NCI-H1105 (cell line): ENCODE measurements at regions not wholly inside any gene's neighbourhood (a gene's known extent, or its start where the extent isn't known, plus 50 kb on each side); places are given as distances from the start of the nearest gene placed in this dataset.

Experiments used
- DNase-seq: peaks from one replicate; lab custom pipeline; 2025; lab: John Stamatoyannopoulos, UW

DNA sequence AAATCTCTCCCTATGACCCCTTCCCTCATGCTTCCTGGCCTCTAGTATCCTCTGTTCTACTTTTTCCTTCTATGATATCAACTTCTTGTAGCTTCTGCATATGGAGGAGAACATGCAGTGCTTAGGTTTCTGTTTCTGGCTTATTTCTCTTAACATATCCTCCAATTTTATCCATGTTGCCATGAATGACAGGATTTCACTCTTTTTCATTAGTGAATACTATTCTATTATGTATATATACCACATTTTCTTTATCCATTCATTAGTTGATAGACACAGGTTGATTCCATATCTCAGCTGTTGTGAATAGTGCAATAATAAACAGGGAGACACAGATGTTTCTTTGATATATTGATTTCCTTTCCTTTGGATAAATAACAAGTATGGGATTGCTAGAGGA is 123.3 kb upstream of the SESN3 start:
- DNase-seq, result no peak

DNA sequence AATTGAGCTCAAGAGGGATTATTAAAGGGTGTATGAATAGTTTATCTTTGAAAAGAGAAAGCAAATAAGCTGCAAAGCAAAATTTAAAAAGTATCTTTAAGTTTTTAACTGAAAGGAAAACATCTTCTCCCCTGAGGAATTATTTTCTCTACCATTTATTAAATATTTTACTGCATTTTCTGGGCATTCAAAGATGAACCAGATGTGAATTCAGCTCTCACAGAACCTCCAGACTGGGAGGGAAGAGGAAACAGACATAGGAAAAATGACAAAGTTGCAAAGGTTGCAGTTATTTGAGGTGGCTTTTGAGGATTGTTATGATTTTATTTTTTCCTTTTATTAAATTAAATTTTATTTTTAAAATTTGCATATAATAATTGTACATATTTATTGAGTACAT is 122.7 kb upstream of the SESN3 start:
- no peak for DNase-seq

DNA sequence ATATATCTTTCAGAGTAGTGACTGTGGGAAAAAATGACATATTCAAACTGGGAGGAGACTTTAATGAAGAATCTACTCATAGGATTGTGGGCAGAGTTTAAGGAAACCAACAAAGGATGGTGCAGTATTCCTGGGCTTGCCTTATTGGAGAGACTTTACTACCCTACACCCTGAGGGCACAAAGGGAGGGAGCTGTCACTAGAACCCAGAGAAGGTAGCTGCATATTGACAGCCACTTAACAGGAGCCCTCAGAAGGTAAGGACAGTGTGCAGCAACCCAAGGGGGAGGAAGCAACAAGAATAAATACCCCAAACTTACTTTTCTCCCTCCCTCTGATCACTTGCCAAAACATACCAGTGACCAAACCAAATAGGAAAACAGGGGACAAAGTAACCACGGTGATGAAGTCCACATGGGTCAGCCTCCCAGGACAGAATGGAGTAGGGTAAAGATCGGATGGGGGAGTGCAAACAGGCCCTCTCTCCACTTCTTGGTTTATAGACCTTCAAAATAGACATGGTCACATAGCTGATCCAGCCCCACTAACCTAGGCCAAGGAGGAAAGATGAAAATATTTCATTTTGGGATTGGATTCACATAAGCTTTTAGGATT is 121.8 kb upstream of the SESN3 start:
- DNase-seq, result no peak

DNA sequence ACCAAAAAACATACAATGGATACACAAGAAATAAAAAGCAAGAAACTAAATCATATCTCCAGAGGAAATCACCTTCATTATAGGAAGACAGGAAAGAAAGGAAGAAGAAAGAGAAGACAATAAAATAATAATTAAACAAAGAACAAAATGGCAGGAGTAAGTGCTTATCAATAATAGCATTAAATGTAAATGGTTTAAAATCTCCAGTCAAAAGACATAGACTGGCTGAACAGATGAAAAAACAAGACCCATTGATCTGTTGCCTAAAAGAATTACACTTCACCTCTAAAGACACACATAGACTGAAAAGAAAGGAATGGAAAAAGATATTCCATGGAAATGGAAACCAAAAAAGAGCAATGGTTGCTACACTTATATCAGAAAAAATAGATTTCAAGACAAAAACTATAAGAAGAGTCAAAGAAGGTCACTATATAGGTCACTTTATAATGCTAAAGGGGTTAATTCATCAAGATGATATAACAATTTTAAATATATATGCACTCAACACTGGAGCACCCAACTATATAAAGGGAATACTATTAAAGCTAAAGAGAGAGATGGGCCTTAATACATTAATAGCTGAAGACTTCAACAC is 118.4 kb upstream of the SESN3 start:
- DNase-seq, result no peak

DNA sequence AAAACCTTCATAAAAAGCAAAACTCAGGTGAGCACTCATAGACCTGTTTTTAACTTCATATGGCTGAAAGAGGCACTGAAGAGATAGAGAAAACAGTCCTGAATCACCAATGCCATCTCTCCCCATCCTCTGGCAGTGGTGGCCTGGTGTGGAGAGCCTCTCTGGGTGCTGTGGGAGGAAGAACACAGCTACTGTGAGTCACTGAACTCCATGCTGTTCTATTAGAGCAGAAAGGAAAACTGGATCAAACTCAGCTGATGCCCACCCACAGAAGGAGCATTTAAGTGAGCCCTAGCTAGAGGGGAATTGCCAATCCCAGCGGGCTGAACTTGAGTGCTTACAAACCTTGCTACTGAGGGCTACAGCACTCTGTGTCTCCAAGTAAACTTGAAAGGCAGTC is 115.3 kb upstream of the SESN3 start:
- no peak for DNase-seq

DNA sequence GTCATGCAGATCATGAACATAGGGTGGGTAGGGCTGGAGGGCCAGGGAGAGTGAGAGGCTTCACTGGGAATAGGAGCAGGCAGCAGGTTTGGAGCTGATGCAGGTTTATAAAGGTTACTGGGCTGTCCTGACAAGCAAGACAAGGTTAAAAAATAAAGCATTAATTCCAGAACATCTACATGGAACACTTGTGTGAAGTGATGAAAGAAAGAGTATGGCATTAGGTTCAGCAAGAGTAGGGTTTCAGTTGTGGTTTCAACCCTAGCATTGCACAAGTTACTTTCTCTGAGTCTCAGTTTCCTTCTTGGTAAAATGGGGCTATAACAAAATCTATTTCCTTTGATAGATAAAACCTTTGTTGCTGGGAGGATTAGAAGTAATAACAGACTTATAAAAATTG is 114.6 kb upstream of the SESN3 start:
- no peak for DNase-seq

DNA sequence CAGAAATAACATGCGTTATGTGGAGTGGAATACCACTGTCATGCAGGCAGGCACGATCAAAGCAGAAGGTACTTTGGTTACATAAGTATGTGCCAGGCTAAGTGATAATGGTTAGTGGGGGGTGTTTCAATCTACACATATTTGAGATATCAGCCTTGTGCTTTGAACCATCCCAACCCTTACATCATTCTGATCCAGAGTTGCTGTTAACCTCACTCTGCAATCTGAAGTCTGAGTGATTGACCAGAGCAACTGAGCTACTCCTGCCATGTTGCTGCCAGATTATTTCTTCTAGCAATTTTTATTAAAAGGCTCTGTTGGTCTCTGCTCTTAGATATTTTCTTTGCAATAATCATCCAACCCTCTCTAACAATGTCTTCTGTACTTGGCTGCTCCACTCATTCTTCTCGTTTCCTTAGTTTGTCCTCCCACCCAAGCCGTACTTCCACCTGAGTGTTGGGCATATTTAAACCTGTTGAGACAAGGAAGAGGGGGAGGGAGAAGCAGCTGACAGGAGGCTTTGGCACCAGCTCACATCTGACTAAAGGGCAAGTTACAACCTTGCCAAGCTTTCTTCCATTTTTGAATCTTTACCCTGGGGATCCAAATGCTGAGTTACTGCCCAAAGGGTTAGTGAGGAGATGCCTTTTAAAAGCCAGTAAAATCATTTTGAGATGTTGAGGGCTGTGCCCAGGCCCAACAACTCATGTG is 114.1 kb upstream of the SESN3 start:
- DNase-seq, result peak; percentile 13

DNA sequence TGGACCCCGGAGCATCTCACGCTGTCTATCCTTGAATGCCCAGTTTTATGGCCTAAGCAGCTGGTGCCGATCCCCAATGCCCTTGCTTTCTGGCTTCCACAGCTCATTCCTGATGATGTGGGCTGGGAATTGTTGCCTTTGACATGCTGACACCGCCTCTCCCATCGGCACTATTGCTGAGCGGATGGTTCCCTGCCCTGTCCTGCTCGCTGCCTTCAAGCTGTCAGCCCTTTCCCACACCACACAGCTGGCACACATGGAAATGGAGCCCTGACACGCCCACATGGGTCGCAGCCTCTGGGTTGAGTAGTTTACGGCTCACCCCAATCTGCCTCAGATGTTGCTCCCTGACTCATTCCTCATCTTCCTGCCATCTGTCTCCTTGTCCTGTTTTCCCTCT is 110.2 kb upstream of the SESN3 start:
- no peak for DNase-seq

DNA sequence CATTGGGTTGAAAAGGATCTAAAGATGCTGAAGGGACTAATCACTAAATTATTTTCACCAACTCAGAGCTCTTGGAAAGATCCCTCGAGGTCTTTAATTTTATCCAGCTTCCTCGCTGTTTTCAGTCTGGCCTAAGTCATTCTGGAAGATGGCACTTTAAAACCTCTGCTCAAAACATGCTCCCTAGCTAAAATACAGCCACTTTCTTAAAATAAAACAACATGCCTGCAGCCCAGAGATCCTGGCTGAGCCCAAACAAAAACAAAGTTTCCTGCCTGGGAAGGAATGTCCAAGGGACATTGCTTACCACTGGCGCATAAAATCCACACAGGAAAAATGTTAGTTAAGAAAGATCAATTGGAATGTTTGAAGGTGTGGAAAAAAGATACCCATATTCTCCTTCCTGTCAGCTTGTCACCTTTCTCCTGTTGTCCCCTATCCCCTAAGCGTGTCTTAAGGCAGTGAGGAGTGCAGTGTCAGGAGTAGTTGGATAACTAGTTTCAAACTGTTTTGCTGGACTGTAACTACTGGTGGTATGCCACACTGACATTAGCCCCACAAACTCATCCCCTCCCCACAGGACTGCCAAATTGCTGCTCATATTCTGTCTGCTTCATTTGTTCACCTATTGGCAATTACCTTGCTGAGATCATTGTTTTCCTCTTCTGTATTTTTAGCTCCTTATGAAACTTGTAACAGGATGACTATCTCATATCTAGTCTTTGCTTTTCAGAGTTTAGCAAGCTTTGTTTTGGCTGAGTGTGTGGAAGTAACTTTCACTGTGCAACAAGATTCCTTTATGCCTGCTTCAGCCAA is 108.3 kb upstream of the SESN3 start:
- DNase-seq, result no peak

DNA sequence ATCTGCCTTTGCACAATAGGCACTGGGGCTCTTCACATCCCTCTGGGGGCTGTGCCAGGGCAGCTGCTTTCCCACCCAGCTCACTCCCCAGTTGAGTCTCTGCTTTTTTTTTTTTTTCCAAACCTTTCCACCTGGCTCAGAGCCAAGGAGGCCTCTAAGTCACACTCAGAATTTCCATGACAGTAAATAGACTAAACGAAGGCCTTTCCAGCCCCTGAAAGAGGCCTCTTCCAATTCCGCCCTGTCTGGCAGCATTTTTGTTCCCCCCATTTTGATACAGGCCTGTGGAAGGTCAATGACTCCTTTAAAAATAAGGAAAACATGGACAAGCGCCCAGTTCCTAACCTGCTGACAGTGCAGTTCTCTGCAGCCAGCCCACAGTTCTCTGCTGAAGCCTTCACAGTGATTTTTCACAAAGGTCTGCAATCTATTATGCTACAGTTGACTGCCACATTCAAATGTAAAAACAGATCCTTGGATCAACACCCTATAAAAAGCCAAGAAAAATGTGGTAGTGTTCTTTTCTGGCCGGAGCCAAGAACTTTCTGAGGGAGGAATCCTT is 107.5 kb upstream of the SESN3 start:
- peak; percentile 96 for DNase-seq

DNA sequence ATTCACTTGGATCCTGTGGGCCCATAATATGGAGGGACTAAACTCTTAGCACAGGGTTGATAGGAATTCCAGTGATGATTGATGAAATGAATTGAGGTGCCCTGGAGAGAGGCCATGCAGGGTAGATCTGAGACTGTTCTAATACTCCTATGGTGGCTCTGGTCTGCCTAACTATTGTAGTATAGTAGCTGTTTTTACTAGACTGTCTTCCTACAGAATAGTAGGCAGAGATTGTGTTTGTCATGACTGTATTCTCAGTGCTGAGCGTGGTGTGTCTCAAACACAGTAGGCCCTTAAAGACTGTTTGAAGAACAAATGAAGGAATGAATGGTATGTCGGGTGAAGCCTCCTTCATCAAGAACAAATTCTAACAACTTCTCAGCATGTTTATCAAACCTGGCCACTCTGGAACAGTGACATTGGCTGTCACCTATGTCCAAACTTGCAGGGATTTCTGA is 107.0 kb upstream of the SESN3 start:
- no peak for DNase-seq

DNA sequence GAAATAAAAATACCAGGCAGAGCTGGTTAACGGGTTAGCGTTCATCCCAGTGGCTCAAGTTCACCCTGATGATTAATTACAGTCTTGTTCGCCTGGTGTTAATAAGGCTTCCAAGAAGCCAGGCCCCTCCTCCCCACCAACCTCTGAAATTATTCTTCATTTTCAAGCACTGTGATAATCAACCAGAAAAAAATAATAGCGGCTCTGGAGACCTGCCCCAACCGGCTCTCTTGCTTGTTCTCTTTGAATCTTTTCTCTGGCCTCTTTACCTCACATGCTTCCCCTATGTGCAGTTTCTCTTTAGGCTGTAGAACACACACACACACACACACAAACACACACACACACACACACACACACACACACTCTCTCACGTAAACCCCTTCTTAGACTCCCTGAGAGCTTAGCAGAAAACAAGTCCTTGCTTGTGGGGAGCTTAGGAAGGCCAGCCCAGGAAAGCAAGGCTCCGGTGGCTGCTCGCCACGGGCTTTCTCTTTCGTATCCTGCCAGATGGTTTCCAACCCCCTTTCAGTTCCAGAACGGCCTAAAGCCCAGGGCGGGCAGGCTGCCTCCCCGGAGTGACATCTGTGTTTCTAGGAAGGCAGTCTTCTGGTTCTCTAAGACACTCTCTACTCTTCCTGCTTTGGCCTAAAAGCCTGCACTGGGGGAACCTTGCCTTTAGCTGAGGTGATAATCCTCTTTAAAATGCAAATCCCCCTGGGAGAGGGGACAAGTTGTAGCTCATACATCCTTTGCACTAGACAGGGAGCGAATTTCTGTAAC is 106.4 kb upstream of the SESN3 start:
- peak; percentile 77 for DNase-seq

DNA sequence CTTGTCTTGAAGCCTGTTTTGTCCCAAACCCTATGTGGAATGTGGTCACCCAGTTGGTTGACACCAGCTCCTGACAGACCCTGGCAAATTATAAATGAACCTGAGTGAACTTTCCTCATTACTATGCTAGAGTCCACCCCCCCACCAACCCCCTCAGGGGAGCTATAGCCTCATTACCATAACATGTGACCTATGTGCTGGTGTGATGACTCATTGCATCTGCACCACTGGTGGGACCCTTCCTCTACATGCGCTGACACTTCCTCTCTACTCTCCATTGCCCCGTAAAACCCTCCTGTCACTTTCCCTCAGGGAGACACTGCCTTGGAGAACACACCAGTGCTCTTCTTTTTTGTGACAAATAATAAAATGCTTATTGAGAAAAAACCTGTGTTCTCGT is 105.0 kb upstream of the SESN3 start:
- no peak for DNase-seq

DNA sequence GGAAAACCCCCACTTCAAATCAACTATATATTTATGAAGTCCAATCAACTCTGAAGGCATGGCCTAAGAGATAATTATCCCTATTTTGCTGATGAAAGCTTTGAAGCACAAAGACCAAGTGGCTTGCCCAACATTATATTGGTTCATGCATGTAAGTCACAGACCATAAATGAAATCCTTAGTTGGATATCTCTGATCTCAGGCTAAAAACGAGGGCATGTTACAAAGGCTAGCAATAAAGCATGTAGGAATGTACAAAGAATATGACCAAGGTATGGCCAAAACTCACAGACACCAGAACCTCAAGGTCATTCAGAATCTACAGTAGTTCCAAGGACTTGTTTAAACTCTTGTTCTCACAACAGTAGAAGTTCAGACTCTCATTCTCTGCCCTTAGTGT is 100.2 kb upstream of the SESN3 start:
- no peak for DNase-seq

DNA sequence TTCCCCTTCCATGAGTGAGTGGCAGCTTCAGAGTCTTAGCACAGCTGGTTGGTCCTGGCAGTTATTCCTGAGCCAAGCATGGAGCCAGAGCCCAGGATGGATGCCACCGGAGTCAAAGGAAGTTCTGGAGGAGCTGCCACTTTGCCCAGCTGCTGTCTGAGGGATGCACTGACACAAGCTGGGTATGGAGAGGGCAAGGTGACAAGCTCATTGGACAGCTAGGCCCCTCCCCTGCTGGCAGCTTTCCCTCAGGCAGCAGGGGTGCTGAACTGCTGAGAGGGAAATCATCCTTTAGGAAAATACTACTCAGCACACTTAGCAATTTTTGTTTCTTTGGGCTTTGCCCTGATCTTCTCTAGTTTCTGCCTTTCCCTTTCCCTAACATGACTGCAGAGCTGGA is 99.3 kb upstream of the SESN3 start:
- DNase-seq, result peak; percentile 19

DNA sequence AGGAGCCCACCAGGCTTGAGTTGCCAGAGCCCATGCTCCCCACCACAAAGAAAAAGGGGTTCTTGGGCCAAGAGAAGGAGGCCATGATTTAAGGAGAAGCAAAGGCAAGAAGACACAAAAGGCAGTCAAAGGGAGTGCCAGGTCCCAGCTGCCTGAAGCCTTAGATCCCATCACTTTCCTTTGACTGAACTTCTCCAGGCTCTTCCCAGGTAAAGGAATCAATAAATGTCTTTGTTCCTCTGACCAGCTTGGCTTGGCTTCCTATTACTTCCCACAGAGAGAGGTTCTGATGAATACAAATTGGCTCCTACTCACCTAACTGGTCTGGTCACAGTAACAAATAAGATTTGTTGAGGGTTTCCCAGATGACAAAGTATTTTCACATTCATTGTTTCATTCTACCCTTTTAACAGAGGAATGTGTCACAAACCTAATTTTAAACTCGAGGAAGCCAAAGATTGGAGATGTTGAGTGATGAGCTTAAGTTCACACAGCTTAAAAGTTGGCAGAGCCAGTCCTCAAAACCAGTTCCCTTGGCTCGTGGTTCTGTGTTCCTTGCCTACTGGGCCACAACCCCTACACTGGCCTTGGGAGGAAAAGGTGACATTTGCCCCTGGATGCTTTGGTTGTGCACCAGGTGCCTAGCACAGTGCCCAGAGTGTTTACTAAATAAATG is 96.4 kb upstream of the SESN3 start:
- DNase-seq, result no peak

DNA sequence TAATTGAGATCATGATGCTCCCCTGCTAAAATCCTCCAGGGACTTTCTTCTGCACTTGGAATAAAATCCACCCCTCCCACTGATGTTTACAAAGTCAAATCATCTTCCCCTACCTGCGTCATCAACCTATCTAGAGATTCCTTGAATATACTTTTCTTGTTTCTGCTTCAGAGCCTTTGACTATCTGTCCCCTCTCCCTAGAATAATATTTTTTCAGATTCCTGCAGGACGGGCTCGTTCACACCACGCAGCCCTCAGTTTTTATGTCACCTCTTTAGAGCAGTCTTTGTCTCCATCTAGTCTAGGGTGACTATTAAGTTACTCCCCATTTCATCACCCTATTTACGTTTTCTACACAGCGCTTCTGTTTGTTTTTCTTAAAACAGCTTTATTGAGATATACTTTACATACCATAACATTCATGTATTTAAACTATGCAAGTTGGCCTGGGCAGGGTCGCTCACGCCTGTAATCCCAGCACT is 94.8 kb upstream of the SESN3 start:
- DNase-seq, result no peak

DNA sequence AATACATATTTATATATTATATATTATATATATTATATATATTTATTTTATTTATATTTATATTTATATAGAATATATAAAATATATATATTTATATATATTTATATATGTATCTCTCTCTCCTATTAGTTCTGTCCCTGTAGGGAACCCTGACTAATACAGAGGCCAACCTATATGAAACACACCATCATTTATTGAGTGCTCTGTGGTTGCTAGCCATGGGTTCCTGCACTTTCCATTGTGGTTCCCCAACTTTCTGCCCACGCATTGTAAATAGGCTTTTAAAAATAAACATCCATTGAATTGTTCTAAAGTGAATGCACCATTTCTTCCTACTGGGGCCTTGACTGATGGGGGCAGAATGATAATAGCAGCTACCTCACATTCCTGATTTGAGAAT is 93.8 kb upstream of the SESN3 start:
- DNase-seq, result no peak

DNA sequence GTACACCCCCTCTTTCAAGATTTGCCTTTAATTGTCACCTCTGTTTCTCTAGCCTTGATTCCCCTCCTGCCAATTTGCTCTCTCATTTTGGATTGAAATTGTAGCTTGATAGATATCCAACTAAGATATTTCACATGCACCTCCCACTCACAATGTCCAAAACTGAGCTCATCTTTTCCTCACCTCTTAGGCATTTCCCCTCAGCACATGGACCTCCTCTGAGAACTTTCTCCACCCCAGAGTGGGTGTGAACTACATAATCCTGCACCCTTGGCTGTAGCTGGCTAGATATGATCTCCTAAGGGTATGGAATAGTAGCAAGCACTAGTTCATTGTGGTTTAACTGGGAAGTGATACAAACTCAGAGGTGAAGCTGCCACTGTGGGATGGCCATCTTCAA is 91.5 kb upstream of the SESN3 start:
- DNase-seq, result no peak

DNA sequence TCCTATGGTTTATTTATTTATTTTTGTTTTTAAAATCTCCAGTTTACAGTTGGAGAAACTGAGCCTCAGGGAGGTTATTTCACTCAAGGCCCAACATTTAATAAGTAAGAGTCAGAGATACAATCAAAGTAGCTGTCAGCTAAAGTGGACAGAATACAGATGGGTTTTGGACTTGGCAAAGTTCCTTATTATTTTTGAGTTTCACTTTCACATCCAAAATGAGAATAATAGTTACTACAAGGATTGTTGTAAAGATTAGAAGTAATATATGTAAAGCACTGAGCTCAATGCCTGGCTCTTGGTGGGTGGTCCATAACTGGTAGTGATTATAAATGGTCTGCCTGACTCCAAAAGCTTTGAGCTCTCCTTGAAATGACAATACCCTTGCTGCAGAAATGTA is 87.5 kb upstream of the SESN3 start:
- DNase-seq, result no peak

DNA sequence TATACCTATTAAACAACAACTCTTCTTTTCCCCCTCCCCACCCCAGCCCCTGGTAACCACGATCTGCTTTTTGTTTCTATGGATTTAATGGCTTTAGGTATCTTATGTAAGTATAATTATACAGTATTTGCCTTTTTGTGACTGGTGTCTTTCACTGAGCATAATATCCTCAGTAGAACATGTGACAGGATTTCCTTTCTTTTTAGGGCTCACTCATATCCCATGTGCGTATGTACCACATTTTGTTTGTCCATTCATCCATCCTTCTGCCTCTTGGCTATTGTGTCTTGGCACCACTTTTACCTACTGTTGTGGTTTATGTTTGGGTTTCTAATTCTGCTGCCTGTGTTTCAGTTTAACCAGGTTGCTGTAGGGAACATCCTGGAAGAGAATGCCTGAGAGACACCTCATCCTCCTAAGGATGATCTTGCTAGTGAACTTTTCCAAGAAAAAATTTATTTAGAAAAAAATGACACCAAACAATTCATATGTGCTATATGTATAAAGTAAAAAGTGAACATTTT is 77.6 kb upstream of the SESN3 start:
- DNase-seq, result no peak
